K562 (cell line): ENCODE measurements at regions not wholly inside any gene's neighbourhood (a gene's known extent, or its start where the extent isn't known, plus 50 kb on each side); places are given as distances from the start of the nearest gene placed in this dataset.

Experiments used
- ATAC-seq: fragments of 200-7000 bp; cut with Tn5 transposase; 3 replicates; pipeline ENCODE4 v1.9.1; 2020; ENCODE audit warnings: moderate library complexity
- BruUV-seq: library from RNA; stranded (reverse); fragments of 400-500 nt; replicated peaks from 2 replicates; lab custom pipeline; 2021; lab: Mats Ljungman, UMichigan
- CTCF ChIA-PET: fragments of 300-600 bp; formaldehyde crosslinking; extraction: SDS; loops from one replicate; lab custom pipeline; 2021; ENCODE audit warnings: low intra/inter-chr PET ratio; lab: Yijun Ruan, JAX
- POLR2A ChIA-PET: fragments of 300-600, 350-650 bp; sonication (Branson Sonifier 250); formaldehyde crosslinking; extraction: SDS; loops from one replicate; lab custom pipeline; 2021; ENCODE audit warnings: antibody characterized with exemption, inconsistent platforms; lab: Yijun Ruan, JAX
- DNase-seq, 4 experiments: peaks; one replicate each; pipeline versions ENCODE4 v3.0.0 to v3.0.0-alpha.2; 2011 to 2018; ENCODE audit warnings: low spot score in 3 of 4, mixed read lengths in 3 of 4; ENCODE audit errors: extremely low read depth in 1 of 4
- FAIRE-seq: peaks from 2 replicates; lab custom pipeline; 2011; peaks lifted over from hg19 to GRCh38; lab: Jason Lieb, UNC
- H2AFZ ChIP-seq: 2 replicates; pipeline ENCODE4 v1.6.0; 2011; ENCODE audit warnings: low read depth, low read length, control low read depth, inconsistent platforms
- H3K27ac ChIP-seq: fragments of 200-600 bp; 3 replicates; pipeline ENCODE4 v1.8.0; 2011; ENCODE audit warnings: low read depth, mild to moderate bottlenecking, control low read depth, inconsistent platforms, low read length, moderate library complexity, mixed read lengths; ENCODE audit errors: extremely low read depth
- H3K27me3 ChIP-seq, 2 experiments: fragments of 300-600 bp in 1 of 2; 2 replicates in 1 of 2; 3 replicates in 1 of 2; pipeline versions ENCODE4 v1.6.0 to v1.8.0; 2011; ENCODE audit warnings: inconsistent platforms in 2 of 2, low read length in 2 of 2, mild to moderate bottlenecking in 1 of 2, mixed read lengths in 1 of 2, moderate library complexity in 1 of 2; ENCODE audit not compliant: control insufficient read depth in 2 of 2, insufficient read depth in 2 of 2
- H3K36me3 ChIP-seq: fragments of 300-600 bp; 3 replicates; pipeline ENCODE4 v1.8.0; 2011; ENCODE audit warnings: mild to moderate bottlenecking, low read length, inconsistent platforms; ENCODE audit not compliant: control insufficient read depth, insufficient read depth
- H3K4me1 ChIP-seq, 2 experiments: fragments of 200-600 bp in 1 of 2; replicated peaks in 1 of 2; 2 replicates in 1 of 2; 3 replicates in 1 of 2; pipeline versions ENCODE4 v1.5.1 to v1.8.0; 2011; ENCODE audit warnings: inconsistent platforms in 2 of 2, low read length in 2 of 2, mild to moderate bottlenecking in 1 of 2, mixed read lengths in 1 of 2, moderate library complexity in 1 of 2; ENCODE audit not compliant: control insufficient read depth in 2 of 2, insufficient read depth in 2 of 2
- H3K4me2 ChIP-seq: 2 replicates; pipeline ENCODE4 v1.6.1; 2011; ENCODE audit warnings: low read length, control low read depth, inconsistent platforms, mixed read lengths; ENCODE audit not compliant: insufficient read depth
- H3K4me3 ChIP-seq: fragments of 200-600 bp; sonication (generic), shearing (Covaris generic); 2 replicates; pipeline ENCODE4 v1.5.1; 2016; ENCODE audit warnings: control low read depth, inconsistent platforms
- H3K79me2 ChIP-seq: fragments of 200-600 bp; 3 replicates; pipeline ENCODE4 v1.8.0; 2011; ENCODE audit warnings: low read length, inconsistent platforms; ENCODE audit not compliant: control insufficient read depth, insufficient read depth
- H3K9ac ChIP-seq, 2 experiments: 2 replicates each; pipeline versions ENCODE4 v1.6.0 to v1.6.1; 2011; ENCODE audit warnings: low read depth in 2 of 2, low read length in 2 of 2, control low read depth in 1 of 2, inconsistent platforms in 1 of 2, mild to moderate bottlenecking in 1 of 2, mixed read lengths in 1 of 2; ENCODE audit not compliant: insufficient read depth in 1 of 2
- H3K9me1 ChIP-seq: one replicate; pipeline ENCODE4 v1.6.0; 2011; ENCODE audit warnings: inconsistent platforms, mild to moderate bottlenecking, low read length, moderate library complexity; ENCODE audit not compliant: control insufficient read depth, insufficient read depth
- H3K9me3 ChIP-seq: replicated peaks from 2 replicates; pipeline ENCODE4 v1.5.1; 2011; ENCODE audit warnings: low read depth, low read length, inconsistent platforms; ENCODE audit not compliant: control insufficient read depth, insufficient read depth
- H4K20me1 ChIP-seq: replicated peaks from 2 replicates; pipeline ENCODE4 v1.6.1; 2011; ENCODE audit warnings: low read length, inconsistent platforms, mixed read lengths; ENCODE audit not compliant: control insufficient read depth, insufficient read depth
- CHAMP1 ChIP-seq: fragments of 450-650 bp; IDR thresholded peaks from 2 replicates; pipeline ENCODE4 v1.6.1; 2016; ENCODE audit warnings: mild to moderate bottlenecking
- CREBBP ChIP-seq: IDR thresholded peaks from one replicate; pipeline ENCODE4 v1.6.1; 2012; ENCODE audit warnings: low read depth, mild to moderate bottlenecking, control low read depth, inconsistent platforms, low read length
- CTBP1 ChIP-seq: fragments of 450-650 bp; IDR thresholded peaks from 2 replicates; pipeline ENCODE4 v1.6.1; 2016; ENCODE audit warnings: borderline replicate concordance
- ETS1 ChIP-seq: conservative IDR thresholded peaks from 2 replicates; pipeline ENCODE4 v1.6.1; 2011; ENCODE audit warnings: low read depth, mild to moderate bottlenecking, low read length; ENCODE audit not compliant: control insufficient read depth
- FIP1L1 ChIP-seq: fragments of 200-400 bp; formaldehyde crosslinking; IDR thresholded peaks from 2 replicates; pipeline ENCODE4 v1.6.1; 2018; ENCODE audit warnings: mild to moderate bottlenecking, low read depth, low read length; ENCODE audit not compliant: poor library complexity, severe bottlenecking
- GATA2 ChIP-seq: sonication (generic); formaldehyde crosslinking; IDR thresholded peaks from 2 replicates; pipeline ENCODE4 v1.4.0; 2020; ENCODE audit warnings: mild to moderate bottlenecking, missing genetic modification reagents
- GTF2E2 ChIP-seq: fragments of 200-800 bp; sonication (Bioruptor generic); IDR thresholded peaks from 2 replicates; pipeline ENCODE4 v1.6.1; 2016; ENCODE audit warnings: missing genetic modification characterization, missing compliant biosample characterization
- HMBOX1 ChIP-seq: sonication (generic); IDR thresholded peaks from 2 replicates; pipeline ENCODE4 v1.6.1; 2016
- HMG20A ChIP-seq: fragments of 450-650 bp; formaldehyde crosslinking; conservative IDR thresholded peaks from 2 replicates; pipeline ENCODE4 v1.4.0; 2020; ENCODE audit warnings: mild to moderate bottlenecking, mixed read lengths
- KAT2B ChIP-seq: IDR thresholded peaks from one replicate; pipeline ENCODE4 v1.6.1; 2012; ENCODE audit warnings: low read depth, mild to moderate bottlenecking, control low read depth, inconsistent platforms, low read length, moderate library complexity
- PURB ChIP-seq: sonication (generic); formaldehyde crosslinking; IDR thresholded peaks from 2 replicates; pipeline ENCODE4 v1.9.0; 2021; ENCODE audit warnings: low read depth, mild to moderate bottlenecking, missing genetic modification reagents
- SAFB ChIP-seq: fragments of 200-400 bp; formaldehyde crosslinking; IDR thresholded peaks from 2 replicates; pipeline ENCODE4 v1.6.1; 2017; ENCODE audit warnings: low read depth, low read length, borderline replicate concordance
- SMARCA5 ChIP-seq: fragments of 450-650 bp; IDR thresholded peaks from 2 replicates; pipeline ENCODE4 v1.6.1; 2016
- USF1 ChIP-seq: sonication (generic); formaldehyde crosslinking; IDR thresholded peaks from 2 replicates; pipeline ENCODE4 v1.9.0; 2022; ENCODE audit warnings: mild to moderate bottlenecking, missing genetic modification reagents
- ZFX ChIP-seq: sonication (generic); formaldehyde crosslinking; IDR thresholded peaks from 2 replicates; pipeline ENCODE4 v1.8.0; 2022; ENCODE audit warnings: mild to moderate bottlenecking, missing genetic modification reagents, moderate library complexity
- ZNF589 ChIP-seq: fragments of 200-800 bp; sonication (Bioruptor generic); IDR thresholded peaks from 2 replicates; pipeline ENCODE4 v1.6.1; 2016; ENCODE audit warnings: low read depth, missing genetic modification characterization, missing compliant biosample characterization
- WGBS: fragments of 100-300 bp; shearing (Covaris generic); methylation state at CpG from one replicate; pipeline ENCODE4 v1.1.6; 2016; ENCODE audit warnings: low coverage, mixed read lengths; ENCODE audit not compliant: insufficient coverage; ENCODE audit errors: missing lambda C conversion rate; 5-methylcytosine and 5-hydroxymethylcytosine counted together
- in situ Hi-C: fragments of 300-500 bp; cut with MboI; formaldehyde crosslinking; loops from 4 replicates; pipeline ENCODE4 v1.15.0; 2018; ENCODE audit warnings: inconsistent platforms, mixed read lengths
- intact Hi-C: fragments of 100-400 bp; cut with micrococcal nuclease; formaldehyde crosslinking; loops from 2 replicates; pipeline ENCODE4 v1.14.2; 2022

- ATAC-seq = no peak
- no peaks in the 10 kb centered on the region; the same call in 1 of the 2 replicates for H3K9me3 ChIP-seq
- no peak for DNase-seq
- POLR2A ChIA-PET = no interaction called here
- no peaks in the 10 kb centered on the region for H3K4me1 ChIP-seq
- BruUV-seq = no TSS peak
- no peak overlapping the region for H3K4me2 ChIP-seq
- no peaks in the 10 kb centered on the region for H3K36me3 ChIP-seq
- H3K9me1 ChIP-seq = no peaks in the 10 kb centered on the region
- no peak for FAIRE-seq
- H3K27ac ChIP-seq = no peak overlapping the region
- no peak overlapping the region for H3K4me3 ChIP-seq
- TF ChIP-seq GTF2E2 (no peak), SAFB (no peak), CTBP1 (no peak), HMG20A (CRISPR knock-in tag) (no peak), ZFX (CRISPR knock-in tag) (no peak), SMARCA5 (no peak), CHAMP1 (no peak), ZNF589 (CRISPR knock-in tag) (no peak), PURB (CRISPR knock-in tag) (no peak), ETS1 (no peak), KAT2B (no peak), FIP1L1 (no peak), CREBBP (no peak), GATA2 (no peak), USF1 (CRISPR knock-in tag) (no peak), HMBOX1 (no peak)
- H3K79me2 ChIP-seq = no peaks in the 10 kb centered on the region
- no peak overlapping the region for H2AFZ ChIP-seq
- CTCF ChIA-PET = no interaction called here
- intact Hi-C loops = no loop called here
- in situ Hi-C loops = no loop called here
- H3K27me3 ChIP-seq = no peaks in the 10 kb centered on the region
- H4K20me1 ChIP-seq = no peaks in the 10 kb centered on the region
- WGBS = 0% methylated on average over 3 of the region's 3 CpGs
- no peak overlapping the region for H3K9ac ChIP-seq
These were observed 902.4 kb upstream of the PIK3C3 start for GRCh38 chr18:41052625-41053024.
